Fibroblast of skin of abdomen (primary cell): ENCODE measurements at regions not wholly inside any gene's neighbourhood (a gene's known extent, or its start where the extent isn't known, plus 50 kb on each side); places are given as distances from the start of the nearest gene placed in this dataset.
"Not testable (repeated sequence)": the region's sequence is repeated elsewhere in the genome, so short reads cannot be mapped to it uniquely, and the experiment has no call there.

ENCODE experiments used
- DNase-seq: peaks from one replicate; pipeline ENCODE4 v3.0.0-alpha.2; 2013

- DNase-seq = no peak
Observed at GRCh38 chr20:11976966-11977365, 59.3 kb downstream of the BTBD3 start.

- no peak for DNase-seq
Observed at GRCh38 chr20:11978496-11978895, 60.8 kb downstream of the BTBD3 start.

- no peak for DNase-seq
Observed at GRCh38 chr20:11979306-11979990, 61.8 kb downstream of the BTBD3 start.

- DNase-seq = no peak
Observed at GRCh38 chr20:11980263-11980662, 62.6 kb downstream of the BTBD3 start.

GRCh38 chr20:11981366-11981947 lies 63.8 kb downstream of the BTBD3 start:
- DNase-seq = no peak

GRCh38 chr20:11982289-11982954 lies 64.7 kb downstream of the BTBD3 start:
- DNase-seq = no peak

- no peak for DNase-seq
Observed at GRCh38 chr20:11982955-11983470, 65.3 kb downstream of the BTBD3 start.

GRCh38 chr20:11986954-11987353 lies 69.3 kb downstream of the BTBD3 start:
- no peak for DNase-seq

- no peak for DNase-seq
Observed at GRCh38 chr20:11987526-11987925, 69.8 kb downstream of the BTBD3 start.

- peak; percentile 24 for DNase-seq
Observed at GRCh38 chr20:11989018-11989771, 71.5 kb downstream of the BTBD3 start.

GRCh38 chr20:11992426-11992825 lies 74.7 kb downstream of the BTBD3 start:
- DNase-seq = no peak

GRCh38 chr20:11993886-11994461 lies 76.3 kb downstream of the BTBD3 start:
- DNase-seq = peak; percentile 77

GRCh38 chr20:11995805-11996567 lies 78.3 kb downstream of the BTBD3 start:
- peak; percentile 39 for DNase-seq

- not testable (repeated sequence) for DNase-seq
Observed at GRCh38 chr20:12004776-12005175, 87.1 kb downstream of the BTBD3 start.

- DNase-seq = peak; percentile 38
Observed at GRCh38 chr20:12012241-12013222, 94.8 kb downstream of the BTBD3 start.

- peak; percentile 45 for DNase-seq
Observed at GRCh38 chr20:12014276-12014675, 96.6 kb downstream of the BTBD3 start.

- DNase-seq = peak; percentile 50
Observed at GRCh38 chr20:12014736-12015135, 97.0 kb downstream of the BTBD3 start.

- DNase-seq = no peak
Observed at GRCh38 chr20:12016291-12016690, 98.6 kb downstream of the BTBD3 start.

GRCh38 chr20:12019715-12020114 lies 102.0 kb downstream of the BTBD3 start:
- no peak for DNase-seq

GRCh38 chr20:12020846-12021245 lies 103.2 kb downstream of the BTBD3 start:
- DNase-seq = no peak

GRCh38 chr20:12022126-12022525 lies 104.4 kb downstream of the BTBD3 start:
- no peak for DNase-seq
